ENCODE measurements at regions not wholly inside any gene's neighbourhood (a gene's known extent, or its start where the extent isn't known, plus 50 kb on each side); places are given as distances from the start of the nearest gene placed in this dataset.

GRCh38 chr21:22903851-22904250 lies 1905.6 kb downstream of the NCAM2 start:
- TF ChIP-seq, protein P1, sequence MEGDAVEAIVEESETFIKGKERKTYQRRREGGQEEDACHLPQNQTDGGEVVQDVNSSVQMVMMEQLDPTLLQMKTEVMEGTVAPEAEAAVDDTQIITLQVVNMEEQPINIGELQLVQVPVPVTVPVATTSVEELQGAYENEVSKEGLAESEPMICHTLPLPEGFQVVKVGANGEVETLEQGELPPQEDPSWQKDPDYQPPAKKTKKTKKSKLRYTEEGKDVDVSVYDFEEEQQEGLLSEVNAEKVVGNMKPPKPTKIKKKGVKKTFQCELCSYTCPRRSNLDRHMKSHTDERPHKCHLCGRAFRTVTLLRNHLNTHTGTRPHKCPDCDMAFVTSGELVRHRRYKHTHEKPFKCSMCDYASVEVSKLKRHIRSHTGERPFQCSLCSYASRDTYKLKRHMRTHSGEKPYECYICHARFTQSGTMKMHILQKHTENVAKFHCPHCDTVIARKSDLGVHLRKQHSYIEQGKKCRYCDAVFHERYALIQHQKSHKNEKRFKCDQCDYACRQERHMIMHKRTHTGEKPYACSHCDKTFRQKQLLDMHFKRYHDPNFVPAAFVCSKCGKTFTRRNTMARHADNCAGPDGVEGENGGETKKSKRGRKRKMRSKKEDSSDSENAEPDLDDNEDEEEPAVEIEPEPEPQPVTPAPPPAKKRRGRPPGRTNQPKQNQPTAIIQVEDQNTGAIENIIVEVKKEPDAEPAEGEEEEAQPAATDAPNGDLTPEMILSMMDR (IDR thresholded peaks at IDR 0.05), result no peak
- TF ChIP-seq POLR2A (IDR thresholded peaks at IDR 0.05), result no peak
